Esophagus muscularis mucosa (tissue), 4 donors: ENCODE measurements at regions not wholly inside any gene's neighbourhood (a gene's known extent, or its start where the extent isn't known, plus 50 kb on each side); places are given as distances from the start of the nearest gene placed in this dataset.
"Not testable (repeated sequence)": the region's sequence is repeated elsewhere in the genome, so short reads cannot be mapped to it uniquely, and the experiment has no call there.

Experiments used
- CTCF ChIP-seq, 3 experiments: fragments of 200-600 bp in 2 of 3; fragments of 450-650 bp in 1 of 3; sonication (generic) in 2 of 3; IDR thresholded peaks; one replicate each; pipeline ENCODE4 v1.5.1; 2017 to 2019; ENCODE audit warnings: antibody characterized with exemption in 3 of 3, mild to moderate bottlenecking in 2 of 3, moderate library complexity in 1 of 3
- EP300 ChIP-seq: sonication (generic); formaldehyde crosslinking; IDR thresholded peaks from one replicate; pipeline ENCODE4 v1.6.1; 2017; ENCODE audit warnings: antibody characterized with exemption
- POLR2A ChIP-seq: fragments of 450-650 bp; IDR thresholded peaks from one replicate; pipeline ENCODE4 v1.6.1; 2017; ENCODE audit warnings: antibody characterized with exemption, moderate library complexity, mild to moderate bottlenecking, low read depth
- POLR2AphosphoS5 ChIP-seq, 2 donors: sonication (generic); formaldehyde crosslinking; IDR thresholded peaks; one replicate each; pipeline ENCODE4 v1.6.1; 2017; ENCODE audit warnings: antibody characterized with exemption in 2 of 2

GRCh38 chr19:34871911-34872310 is 54.8 kb upstream of the ZNF30 start:
- not testable (repeated sequence) for TF ChIP-seq CTCF (IDR thresholded peaks at IDR 0.05); POLR2AphosphoS5 (IDR thresholded peaks at IDR 0.05); EP300; POLR2A
